Urothelium cell line (cell line): ENCODE measurements at regions not wholly inside any gene's neighbourhood (a gene's known extent, or its start where the extent isn't known, plus 50 kb on each side); places are given as distances from the start of the nearest gene placed in this dataset.
"Not testable (repeated sequence)": the region's sequence is repeated elsewhere in the genome, so short reads cannot be mapped to it uniquely, and the experiment has no call there.

ENCODE experiments used
- DNase-seq: peaks from one replicate; pipeline ENCODE4 v3.0.0; 2011; ENCODE audit warnings: low spot score, mixed read lengths
- FAIRE-seq: peaks from 2 replicates; lab custom pipeline; 2011; peaks lifted over from hg19 to GRCh38; lab: Jason Lieb, UNC

DNA sequence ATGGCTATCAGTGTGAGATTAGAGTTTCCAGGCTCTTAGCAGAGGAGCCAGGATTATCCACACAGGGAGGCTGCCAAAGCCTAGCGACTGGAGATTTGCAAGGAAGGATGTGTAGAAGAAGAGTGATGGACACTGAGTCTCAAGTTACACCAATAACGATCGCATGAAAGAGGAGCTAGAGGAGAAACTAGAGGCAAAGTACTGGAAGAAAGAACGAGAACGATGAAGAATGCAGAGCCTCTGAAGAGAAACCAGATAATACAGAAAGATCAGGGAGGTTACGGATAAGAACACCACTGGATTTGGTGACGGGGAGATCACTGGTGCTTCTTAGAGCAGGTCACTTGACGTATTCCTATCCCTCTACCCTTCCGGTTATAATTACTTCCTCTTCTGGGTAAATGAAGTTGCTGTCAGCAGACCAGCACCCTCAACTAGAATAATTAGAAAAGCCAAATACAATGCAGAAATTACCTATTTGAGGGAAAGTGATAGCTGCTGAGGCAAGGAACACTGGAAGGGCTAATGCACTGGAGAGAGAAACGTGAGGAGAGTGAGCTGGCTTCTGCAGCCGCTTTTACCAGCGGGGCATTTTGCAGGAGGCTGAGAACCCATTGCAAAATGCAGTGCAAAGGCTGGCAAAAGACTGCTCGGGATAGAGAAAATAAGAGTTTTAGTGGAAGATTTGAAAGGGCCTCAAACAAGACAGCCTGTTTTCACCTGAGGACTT lies 93.1 kb upstream of the HIF1A start:
- FAIRE-seq (peak; percentile 74), DNase-seq (no peak)

DNA sequence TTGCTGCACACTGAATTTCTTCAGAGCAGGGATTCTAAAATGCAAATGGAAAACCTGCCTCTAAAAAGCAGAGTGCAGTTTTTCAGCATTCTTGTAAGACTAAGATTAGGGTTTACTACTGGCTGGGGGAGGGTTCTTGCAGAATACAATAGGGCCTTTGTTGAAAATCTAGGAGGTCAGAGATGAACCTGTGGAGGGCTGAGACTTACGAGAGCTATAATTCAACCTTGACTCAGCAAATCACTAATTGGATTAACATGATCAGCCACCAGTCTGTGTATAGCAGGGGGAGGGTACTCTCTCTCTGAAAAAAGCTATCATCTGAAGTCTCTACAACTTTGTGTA lies 92.6 kb upstream of the HIF1A start:
- no peak for FAIRE-seq
- DNase-seq, result peak; percentile 63

DNA sequence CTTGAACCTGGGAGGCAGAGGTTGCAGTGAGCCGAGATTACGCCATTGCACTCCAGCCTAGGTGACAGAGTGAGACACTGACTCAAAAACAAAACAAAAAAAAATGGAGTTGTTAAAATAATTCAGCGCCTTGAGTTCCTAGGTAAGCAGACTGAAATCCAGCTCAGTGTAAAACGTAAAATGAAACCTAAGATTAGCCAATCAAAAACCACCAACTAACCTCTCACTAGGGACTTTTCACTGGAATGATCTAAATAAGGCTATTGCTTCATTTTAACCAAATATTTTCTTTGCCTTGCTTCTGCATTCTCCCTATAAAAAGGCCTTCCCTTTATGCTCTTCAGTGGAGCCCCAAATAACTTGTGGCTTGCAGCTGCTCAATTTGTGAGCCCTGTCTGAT lies 91.6 kb upstream of the HIF1A start:
- no peak for DNase-seq
- FAIRE-seq, result no peak

DNA sequence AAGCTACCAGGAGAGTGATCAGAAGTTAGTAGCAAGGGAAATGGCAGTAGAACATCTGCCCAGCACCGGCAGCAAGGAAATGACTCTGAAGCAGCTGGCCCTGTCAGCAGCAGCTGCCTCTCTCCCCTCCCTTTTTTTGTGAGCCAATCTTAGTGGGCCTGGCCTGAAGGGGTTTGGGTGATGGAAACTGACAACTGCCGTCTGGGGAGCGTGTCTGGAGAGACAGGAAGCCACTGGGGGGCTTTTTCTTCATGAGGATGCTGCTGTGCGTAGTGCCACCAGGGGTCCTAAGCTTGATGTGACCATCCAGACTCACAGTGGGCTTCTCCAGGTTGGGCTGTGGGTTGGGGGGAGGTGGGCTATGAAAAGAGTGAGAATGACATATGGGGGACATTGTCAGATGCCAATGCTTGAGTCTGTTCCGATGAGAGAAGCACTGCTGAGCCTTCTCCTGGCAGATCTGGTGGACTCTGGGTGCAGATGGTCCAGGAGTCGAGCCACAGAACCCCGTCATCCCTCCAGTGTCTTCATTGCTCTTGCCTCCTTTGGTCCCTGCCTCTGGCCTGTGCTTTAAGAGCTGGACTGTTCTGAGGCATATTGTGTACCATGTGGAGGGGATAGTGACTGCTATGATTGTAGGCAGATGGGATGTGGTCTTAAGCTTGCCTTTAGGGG lies 87.6 kb upstream of the HIF1A start:
- FAIRE-seq (peak; percentile 79), DNase-seq (no peak)

DNA sequence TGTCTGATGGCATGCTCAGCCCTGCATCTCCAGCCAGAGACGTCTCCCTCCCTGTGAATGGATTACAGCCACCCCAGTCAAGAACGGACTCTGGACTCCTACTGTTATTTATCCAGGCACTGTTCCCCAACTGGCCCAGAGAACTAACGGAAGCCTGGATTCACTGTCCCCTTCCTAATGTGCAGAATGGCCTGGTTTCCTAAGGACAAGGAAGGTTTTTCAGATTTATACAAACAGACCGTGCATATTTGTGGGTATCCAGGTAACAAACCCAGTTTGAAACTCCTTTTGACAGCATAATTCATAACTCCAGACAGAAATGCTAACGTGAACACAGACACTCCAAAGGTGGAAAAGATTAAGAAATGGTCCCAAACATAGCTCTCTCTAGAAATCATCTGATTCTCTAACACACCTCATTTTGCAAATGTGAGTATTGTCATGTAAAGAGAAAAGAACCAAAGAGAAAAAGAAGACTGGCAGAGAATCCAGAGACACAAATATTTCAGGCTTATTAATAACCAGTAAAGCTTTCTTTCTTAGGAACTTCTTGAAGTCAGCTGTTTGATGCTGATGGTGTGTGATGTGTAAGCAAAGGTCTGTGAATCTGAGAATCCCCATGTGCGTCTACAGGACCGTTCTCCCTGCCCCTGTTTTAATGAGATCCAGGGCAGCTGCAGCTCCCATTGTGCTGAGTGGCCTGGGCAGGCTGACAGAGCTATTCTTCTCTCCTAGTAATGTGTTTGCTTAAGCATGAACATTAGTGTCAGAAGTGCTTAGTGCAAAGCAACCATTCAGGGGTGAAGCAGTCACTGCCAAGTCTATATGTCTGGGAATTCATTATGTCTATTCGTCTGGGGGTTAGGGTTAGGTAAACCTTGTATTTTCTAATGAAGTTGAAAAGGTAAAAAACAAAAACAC lies 86.8 kb upstream of the HIF1A start:
- DNase-seq (no peak), FAIRE-seq (no peak)

DNA sequence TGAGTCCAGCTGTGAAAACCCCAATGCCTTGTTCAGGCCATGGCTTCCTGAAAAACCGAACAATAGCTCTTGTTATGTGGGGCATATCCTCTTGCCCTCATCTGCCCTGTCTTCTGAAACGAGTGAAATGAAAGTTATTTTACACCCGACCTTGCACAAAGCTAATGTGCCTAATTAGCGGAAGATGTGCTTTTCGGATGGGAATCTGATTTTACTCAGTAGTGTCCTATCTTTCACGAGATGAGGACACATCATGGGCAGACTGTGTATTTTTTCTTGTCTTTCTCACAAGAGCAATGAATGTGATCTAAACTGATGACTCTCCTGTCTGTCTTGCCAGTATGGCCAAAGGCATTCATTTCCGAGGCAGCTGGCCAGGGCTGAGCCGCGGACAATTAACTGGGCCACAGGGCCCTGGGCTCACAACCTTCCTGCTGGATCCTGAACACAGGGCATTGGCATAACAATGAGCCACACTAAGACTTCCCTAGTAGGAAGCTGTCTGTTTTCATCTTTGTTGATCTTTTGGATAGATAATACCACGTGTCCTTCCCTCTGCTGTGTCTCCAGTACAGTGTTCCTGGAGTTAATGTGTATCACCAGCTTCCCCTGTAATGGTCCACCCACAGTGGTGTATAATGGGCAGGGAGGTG lies 86.0 kb upstream of the HIF1A start:
- DNase-seq, result no peak

DNA sequence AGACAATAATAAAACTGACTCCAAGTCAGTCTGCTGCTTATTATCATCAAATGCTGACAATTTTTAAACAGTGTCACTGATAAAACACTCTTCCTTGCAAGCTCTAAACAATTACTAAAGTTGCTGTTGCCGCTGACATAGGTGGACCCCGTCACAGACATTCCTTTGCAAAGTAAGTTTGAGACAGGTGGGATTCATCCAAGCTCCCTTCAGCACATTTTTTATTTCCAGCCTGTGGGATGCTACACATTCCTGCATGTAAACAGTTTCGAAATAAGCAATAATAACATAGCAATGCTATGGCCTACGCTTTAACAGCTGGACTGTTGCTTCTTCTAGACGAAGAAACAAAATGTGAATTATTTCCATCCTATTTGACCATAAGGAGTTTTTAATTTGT lies 85.4 kb upstream of the HIF1A start:
- FAIRE-seq (no peak), DNase-seq (no peak)

More for the DNA sequence above, 86.0 kb upstream of the HIF1A start:
- FAIRE-seq, result peak; percentile 32

DNA sequence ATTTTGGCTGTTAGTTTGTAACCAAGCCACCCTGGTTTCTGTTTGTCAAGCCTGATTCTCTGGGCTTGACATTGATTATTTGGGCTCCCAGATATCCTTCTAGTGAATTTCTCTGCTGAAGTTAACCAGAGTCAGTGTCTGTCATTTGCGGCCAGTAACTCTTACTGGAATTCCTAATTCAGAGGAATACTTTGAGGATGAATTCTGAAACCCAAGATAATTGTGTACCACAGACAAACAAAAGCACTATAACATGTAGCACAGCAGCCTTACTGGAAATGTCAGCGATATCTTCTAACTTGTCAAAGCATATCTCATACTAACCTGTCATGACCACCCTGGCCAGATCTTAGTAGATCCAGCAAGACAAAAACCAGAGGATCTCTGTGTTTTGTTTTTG lies 84.4 kb upstream of the HIF1A start:
- no peak for DNase-seq
- FAIRE-seq, result peak; percentile 27

DNA sequence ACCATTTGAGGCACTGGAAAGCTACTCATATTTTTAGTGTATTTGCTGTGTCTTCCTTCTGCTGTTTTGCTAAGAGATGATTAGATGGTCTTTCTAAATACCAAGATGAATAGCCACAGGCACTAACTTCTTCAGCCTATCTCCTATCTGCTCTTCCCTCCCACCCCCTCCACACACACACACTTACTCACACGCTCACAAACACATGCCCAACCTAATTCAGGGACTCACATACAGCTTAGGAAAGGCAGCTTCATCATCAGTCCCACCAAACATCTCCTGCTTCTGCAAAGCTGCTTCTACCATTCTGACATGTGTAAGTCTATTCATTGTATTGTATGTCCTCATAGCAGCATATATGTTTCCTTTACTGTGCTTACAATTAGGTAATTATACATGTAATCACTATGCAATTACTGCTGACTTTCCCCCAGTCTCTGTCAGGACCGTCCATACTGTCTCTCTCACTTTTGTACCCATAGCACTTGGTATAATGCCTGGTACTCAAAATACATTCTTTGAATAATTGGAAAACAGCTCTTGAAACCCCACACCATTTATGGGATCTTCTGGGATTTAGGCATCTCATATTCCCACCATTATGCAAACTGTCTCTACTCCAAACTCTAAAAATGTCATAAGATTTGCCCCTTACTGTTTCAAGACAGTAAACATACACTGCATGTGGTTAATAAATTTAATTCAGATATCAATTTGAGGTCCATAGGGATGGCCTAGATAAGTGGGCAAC lies 83.3 kb upstream of the HIF1A start:
- DNase-seq (no peak), FAIRE-seq (peak; percentile 87)

DNA sequence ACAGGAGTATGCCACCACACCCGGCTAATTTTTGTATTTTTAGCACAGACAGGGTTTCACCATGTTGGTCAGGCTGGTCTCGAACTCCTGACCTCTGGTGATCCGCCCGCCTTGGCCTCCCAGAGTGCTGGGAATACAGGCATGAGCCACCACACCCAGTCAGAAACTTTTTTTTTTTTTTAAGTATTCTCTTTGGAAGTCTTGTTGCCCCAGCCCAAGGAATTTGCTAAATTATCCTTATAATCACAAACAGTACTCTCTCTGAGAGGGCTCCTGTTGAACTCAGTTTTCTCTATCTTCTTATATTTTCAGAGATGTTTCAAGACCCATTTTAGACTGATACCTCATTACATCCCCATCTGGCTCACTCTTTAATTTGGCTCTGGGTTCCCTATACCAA lies 82.3 kb upstream of the HIF1A start:
- not testable (repeated sequence) for FAIRE-seq, DNase-seq

DNA sequence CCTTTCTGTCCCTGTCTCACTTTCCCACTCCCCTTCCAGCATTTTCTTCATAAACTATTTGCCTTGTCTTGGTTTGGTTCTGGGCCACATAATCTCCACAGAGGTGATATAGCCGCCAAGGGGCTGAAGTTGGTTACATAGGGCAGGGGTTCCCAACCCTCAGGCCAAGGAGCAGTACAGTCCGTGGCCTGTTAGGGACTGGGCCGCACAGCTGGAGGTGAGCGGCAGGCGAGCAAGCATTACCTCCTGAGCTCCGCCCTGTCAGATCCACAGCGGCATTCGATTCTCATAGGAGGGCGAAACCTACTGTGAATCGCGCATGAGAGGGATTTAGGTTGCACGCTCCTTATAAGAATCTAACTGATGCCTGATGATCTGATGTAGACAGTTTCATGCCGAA lies 80.6 kb upstream of the HIF1A start:
- no peak for DNase-seq
- FAIRE-seq, result peak; percentile 81

DNA sequence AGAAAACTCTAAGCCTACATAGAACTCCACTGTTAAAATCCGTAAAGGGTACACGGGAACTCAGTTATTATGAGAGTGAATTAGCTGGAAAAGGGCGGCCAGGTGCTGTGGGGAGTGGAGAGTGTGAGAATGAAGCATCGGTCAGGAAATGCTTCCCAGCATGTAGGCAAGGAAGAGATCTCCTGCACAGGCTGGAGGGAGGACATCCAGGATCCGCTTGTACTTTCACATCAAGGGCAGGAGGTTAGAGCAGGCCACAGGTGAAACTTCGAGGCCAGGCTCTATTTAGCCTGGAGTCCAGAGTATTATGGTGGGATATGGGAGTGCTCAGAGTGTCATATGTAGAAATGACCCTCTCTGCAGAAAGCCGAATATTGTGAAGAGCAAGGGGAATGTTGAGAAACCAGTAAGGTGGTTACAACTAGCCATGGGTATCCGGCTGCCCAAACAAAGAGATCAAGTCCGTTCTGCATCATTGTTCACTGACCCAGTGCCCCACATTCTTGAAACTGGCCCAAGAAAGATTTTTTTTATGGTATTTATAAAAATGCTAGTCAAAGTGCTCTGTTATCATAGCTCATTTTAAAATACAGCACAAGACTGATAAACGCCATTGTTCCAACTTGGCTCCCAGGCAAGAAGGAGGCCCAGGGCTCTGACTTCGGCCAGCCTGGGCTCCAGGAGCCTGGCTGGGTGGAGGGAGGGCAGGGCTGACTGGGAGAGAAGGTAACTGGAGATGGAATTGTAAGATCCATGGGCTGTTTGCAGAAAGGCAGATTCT lies 79.4 kb upstream of the HIF1A start:
- DNase-seq (peak; percentile 57), FAIRE-seq (peak; percentile 80)

DNA sequence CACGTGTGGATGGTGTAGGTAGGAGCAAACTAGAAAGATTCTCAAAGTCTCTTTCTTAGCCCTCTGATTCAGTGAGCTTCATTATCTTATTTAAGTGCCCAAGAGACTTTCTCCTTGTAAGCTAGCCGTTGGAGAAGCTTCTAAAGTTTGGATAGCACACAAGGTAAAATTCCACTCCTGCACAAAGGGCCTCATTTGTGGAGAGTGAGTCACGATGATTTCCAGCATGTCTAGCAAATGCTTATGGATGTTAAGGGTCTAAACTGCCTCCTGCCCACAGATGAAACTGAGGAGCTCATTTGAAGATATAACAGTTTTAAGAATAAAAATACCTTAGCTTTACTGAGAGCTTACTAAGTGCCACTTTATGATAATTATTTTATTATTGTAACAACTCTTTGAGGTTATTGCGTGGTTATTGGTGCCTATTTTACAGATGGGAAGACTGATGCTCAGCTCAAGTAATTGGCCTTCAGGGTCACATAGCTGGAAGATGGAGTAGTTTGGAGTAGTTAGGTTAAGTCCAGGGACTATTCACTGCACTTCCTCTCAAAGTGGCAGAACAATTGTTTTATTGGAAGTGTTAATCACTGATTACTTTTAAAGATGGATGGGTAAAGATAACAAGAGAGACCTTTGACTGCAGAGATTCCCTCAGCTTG lies 78.7 kb upstream of the HIF1A start:
- DNase-seq (peak; percentile 66), FAIRE-seq (peak; percentile 59)

DNA sequence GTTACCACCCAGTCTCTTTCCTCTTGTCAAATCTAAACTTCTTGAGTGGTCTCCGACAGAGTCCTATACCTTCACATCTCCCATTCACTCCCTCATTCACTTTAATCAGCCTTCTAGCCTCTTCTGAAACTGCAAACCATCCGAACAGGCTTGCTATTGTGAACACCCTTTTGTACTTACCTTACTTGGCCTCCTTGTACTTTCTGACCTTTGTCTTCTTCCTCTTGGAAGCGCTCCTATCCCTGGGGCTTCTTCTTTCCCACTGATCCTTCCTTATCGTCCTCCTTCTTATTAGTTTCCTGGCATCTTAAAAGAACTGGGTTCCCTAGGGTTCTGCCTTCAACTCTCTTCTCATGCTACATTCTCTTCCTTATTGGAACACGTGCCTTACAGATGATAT lies 76.9 kb upstream of the HIF1A start:
- no peak for FAIRE-seq
- DNase-seq, result no peak

DNA sequence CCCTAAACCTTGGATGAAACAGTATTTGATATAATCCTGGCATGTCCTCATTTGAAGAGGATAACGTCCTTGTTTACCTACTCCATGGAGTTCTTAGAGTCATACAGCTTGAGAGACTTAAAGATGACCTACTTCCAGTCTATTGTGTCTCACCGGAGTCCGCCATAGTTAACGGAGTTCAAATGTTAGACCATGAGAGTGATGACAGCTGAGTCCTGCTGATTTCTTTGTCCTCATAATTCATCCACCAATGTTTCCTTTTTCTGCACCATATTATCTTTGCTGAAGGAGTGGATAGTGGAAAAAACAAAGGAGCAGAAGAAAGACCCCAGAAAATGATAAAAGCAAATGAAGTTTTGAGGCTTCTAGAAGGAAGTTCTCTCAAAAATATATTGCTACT lies 75.8 kb upstream of the HIF1A start:
- DNase-seq, result no peak
- FAIRE-seq, result no peak

DNA sequence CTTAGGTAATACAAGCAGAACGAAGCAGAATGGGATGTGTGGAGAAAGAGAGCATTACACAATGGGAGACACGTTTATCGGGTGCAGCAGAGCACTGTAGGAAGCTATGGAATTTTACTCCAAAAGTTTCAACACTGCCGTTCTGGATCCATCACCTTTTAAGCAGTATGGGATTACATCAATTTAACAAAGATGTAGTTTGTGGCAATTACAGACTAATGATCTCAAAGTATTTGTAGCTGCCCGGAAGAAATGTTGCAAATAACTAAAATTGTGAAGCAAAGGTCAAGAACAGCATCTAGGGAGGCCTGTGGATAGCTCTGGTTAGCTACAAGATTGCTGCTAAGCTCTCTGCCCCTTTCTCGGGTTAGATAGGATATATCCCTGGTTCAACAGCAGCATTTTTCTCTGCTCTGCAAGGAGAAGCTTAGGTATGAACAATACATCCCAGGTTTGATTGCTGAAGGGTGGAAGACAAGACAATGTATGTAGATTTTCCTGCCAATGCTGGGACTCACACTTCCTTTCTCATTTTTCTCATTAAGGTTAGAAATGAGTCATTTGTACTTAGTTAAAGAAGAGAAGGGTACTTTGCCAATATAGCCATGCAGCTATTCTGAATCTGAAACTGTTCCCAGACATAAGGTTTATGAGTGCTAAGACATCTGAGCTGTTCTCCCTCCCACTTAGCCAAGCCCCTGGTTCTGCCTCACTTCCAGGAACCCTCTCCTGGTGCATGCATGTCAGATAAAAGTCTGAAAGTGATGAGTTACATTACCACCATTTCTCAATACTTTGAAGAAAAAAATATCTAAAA lies 75.0 kb upstream of the HIF1A start:
- no peak for DNase-seq

DNA sequence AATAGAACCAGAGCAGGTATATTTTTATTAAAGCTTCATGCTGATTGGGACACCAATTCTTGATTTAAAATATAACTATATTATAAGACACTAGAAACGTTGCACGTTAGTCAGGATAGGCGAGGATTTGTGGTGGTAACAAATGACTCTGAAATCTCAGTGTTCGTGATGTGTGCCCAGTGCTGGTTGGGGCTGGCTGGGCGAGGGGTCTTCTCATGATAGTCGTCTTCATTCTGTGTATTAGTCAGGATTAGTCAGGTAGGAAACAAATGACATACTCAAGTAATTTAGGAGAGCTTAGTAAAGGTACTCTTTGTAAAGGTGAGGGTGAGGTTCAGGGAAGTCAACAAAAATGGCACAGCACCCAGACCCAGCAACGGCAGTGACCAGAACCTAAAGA lies 73.9 kb upstream of the HIF1A start:
- DNase-seq (no peak), FAIRE-seq (peak; percentile 46)

More for the DNA sequence above, 75.0 kb upstream of the HIF1A start:
- peak; percentile 9 for FAIRE-seq

DNA sequence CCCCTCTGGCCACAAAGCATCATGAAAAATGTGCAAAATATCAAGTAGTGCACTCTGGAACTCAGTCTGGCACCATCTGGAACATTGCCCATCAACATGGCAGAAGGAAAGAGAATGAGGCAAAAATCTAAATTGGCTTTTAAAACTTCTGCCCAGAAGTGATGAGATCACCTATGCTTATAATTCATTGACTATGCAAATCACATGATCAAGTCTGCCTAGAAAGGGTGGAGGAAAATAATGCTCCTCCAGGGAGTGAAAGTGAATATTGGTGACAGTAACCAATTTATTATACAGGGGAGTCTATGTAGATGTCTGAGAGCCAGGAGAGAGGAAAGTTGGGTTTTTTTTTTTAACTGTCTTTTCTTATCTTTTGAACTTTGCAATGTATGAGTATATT lies 73.3 kb upstream of the HIF1A start:
- peak; percentile 93 for FAIRE-seq
- no peak for DNase-seq
